Tibial artery (tissue), 4 donors: ENCODE measurements at regions not wholly inside any gene's neighbourhood (a gene's known extent, or its start where the extent isn't known, plus 50 kb on each side); places are given as distances from the start of the nearest gene placed in this dataset.

Source experiments
- DNase-seq, 2 donors: peaks; one replicate each; pipeline ENCODE4 v3.0.0-alpha.2; 2019
- H3K27ac ChIP-seq, 2 donors: fragments of 200-600 bp; sonication (generic) in 1 of 2; 1 replicate in 1 of 2; 2 replicates in 1 of 2; pipeline ENCODE4 v1.5.1; 2018 to 2019; ENCODE audit warnings: mild to moderate bottlenecking in 1 of 2
- H3K27me3 ChIP-seq, 2 donors: fragments of 200-600 bp; sonication (generic) in 1 of 2; one replicate each; pipeline versions ENCODE4 v1.5.1 to v1.6.0; 2016 to 2019
- H3K36me3 ChIP-seq, 3 donors: fragments of 200-600 bp; sonication (generic) in 2 of 3; one replicate each; pipeline ENCODE4 v1.5.1; 2016 to 2019; ENCODE audit warnings: mild to moderate bottlenecking in 2 of 3
- H3K4me1 ChIP-seq, 4 donors: fragments of 200-600 bp; sonication (generic) in 2 of 4; 1 replicate in 3 of 4; 2 replicates in 1 of 4; pipeline ENCODE4 v1.5.1; 2016 to 2019
- H3K4me3 ChIP-seq, 2 donors: fragments of 200-600 bp; sonication (generic) in 1 of 2; 1 replicate in 1 of 2; 2 replicates in 1 of 2; pipeline ENCODE4 v1.5.1; 2018 to 2019; ENCODE audit warnings: mild to moderate bottlenecking in 2 of 2
- H3K9me3 ChIP-seq, 3 donors: fragments of 200-600 bp; sonication (generic) in 1 of 3; one replicate each; pipeline ENCODE4 v1.5.1; 2016 to 2019
- CTCF ChIP-seq, 2 experiments: fragments of 200-600 bp in 1 of 2; fragments of 450-650 bp in 1 of 2; IDR thresholded peaks; one replicate each; pipeline ENCODE4 v1.5.1; 2017 to 2019; ENCODE audit warnings: antibody characterized with exemption in 2 of 2, mild to moderate bottlenecking in 1 of 2, moderate library complexity in 1 of 2
- intact Hi-C: fragments of 100-400 bp; cut with DNase I; formaldehyde crosslinking; loops from one replicate; pipeline ENCODE4 v1.15.0; 2023; ENCODE audit warnings: low total_unique reads

GRCh38 chr5:135703016-135703550, 124.3 kb upstream of the CXCL14 start:
- Histone ChIP-seq H3K36me3 (no peaks in the 10 kb centered on the region), H3K4me3 (no peak overlapping the region), H3K9me3 (no peaks in the 10 kb centered on the region), H3K4me1 (no peaks in the 10 kb centered on the region), H3K27me3 (no peaks in the 10 kb centered on the region), H3K27ac (no peak overlapping the region)
- intact Hi-C loops = no loop called here
- TF ChIP-seq CTCF (IDR thresholded peaks at IDR 0.05) = no peak
- DNase-seq = no peak

GRCh38 chr5:135702191-135702590, 123.4 kb upstream of the CXCL14 start:
- no peak overlapping the region for H3K27ac ChIP-seq
- no peak for DNase-seq
- no peak for TF ChIP-seq CTCF (IDR thresholded peaks at IDR 0.05)
- peaks cover 0 to 2% (median 0%) of the 10 kb centered on the region in 4 donors for H3K4me1 ChIP-seq
- intact Hi-C loops = no loop called here
- no peak overlapping the region for H3K4me3 ChIP-seq
- no peaks in the 10 kb centered on the region for H3K9me3 ChIP-seq
- H3K36me3 ChIP-seq = no peaks in the 10 kb centered on the region
- H3K27me3 ChIP-seq = no peaks in the 10 kb centered on the region

DNA sequence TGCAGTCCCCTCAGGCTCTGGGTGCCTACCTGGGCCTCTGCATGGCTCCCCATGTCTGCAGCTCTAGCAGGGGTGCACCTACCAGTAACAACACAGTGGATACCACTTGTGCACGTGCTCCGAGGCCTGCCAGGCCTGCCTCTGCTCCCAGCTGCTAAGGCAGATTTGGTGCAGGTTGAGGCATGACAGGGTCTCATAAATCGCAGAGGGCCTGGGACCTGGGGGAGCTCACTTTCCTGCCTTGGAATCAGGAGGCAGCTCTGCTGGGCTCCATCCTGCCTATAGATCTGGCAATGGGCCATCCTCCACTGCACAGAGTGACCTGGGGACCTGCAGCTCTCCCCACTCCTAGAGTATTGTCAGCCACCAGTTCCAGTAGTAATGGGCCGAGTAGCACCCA, 121.9 kb upstream of the CXCL14 start:
- peaks cover 0 to 2% (median 0%) of the 10 kb centered on the region in 4 donors for H3K4me1 ChIP-seq
- no peaks in the 10 kb centered on the region for H3K36me3 ChIP-seq
- no peak for TF ChIP-seq CTCF (IDR thresholded peaks at IDR 0.05)
- H3K4me3 ChIP-seq = no peak overlapping the region
- intact Hi-C loops = no loop called here
- H3K27ac ChIP-seq = no peak overlapping the region
- no peak for DNase-seq
- H3K27me3 ChIP-seq = peaks cover 0 to 2% of the 10 kb centered on the region in 2 donors
- H3K9me3 ChIP-seq = no peaks in the 10 kb centered on the region

- no peak for DNase-seq
- Histone ChIP-seq H3K36me3 (no peaks in the 10 kb centered on the region), H3K27me3 (peaks cover 0 to 3% of the 10 kb centered on the region in 2 donors), H3K27ac (no peak overlapping the region), H3K9me3 (no peaks in the 10 kb centered on the region), H3K4me3 (no peak overlapping the region), H3K4me1 (peaks cover 0 to 2% (median 0%) of the 10 kb centered on the region in 4 donors)
- intact Hi-C loops = no loop called here
- no peak for TF ChIP-seq CTCF (IDR thresholded peaks at IDR 0.05)
Measured at GRCh38 chr5:135697959-135698345, 119.2 kb upstream of the CXCL14 start.

DNA sequence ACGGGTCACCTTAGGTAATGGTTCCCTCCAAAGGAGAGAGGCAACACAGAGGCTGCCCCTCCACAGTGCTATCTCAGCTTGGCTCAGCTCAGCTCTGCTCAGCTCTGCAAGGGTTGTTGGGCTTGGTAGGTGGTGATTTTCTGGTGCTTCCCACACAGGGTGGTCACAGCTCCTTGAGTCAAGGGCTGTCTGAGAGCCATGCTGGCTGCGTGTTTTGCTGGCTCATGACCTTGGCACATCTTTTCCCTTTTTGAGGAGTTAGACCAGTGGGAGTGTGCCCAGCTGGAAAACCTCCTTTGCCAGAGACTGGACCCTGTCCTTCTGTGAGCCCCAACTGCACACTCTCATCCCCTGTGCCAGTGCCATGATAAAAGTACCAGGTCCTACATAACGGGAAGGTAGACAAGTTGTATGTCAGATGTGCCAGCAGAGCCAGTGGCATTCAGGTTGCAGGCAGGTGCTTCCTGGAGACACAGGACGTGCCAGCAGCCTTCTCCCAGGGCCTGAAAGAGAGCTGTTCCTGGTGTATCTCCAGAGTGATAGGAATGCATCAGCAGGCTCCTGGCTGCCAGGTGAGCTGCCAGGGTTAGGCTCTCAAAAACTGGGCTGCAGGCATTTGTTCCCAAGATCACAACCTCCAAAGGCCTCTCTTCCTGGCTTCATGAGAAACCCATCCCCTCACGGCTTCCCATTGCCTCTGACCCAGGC, 118.6 kb upstream of the CXCL14 start:
- Histone ChIP-seq H3K27me3 (peaks cover 0 to 3% of the 10 kb centered on the region in 2 donors), H3K9me3 (no peaks in the 10 kb centered on the region), H3K4me1 (peaks cover 0 to 2% (median 0%) of the 10 kb centered on the region in 4 donors), H3K36me3 (no peaks in the 10 kb centered on the region), H3K27ac (no peak overlapping the region), H3K4me3 (no peak overlapping the region)
- intact Hi-C loops = no loop called here
- DNase-seq = no peak
- no peak for TF ChIP-seq CTCF (IDR thresholded peaks at IDR 0.05)
